GM18505 (cell line): ENCODE measurements at regions not wholly inside any gene's neighbourhood (a gene's known extent, or its start where the extent isn't known, plus 50 kb on each side); places are given as distances from the start of the nearest gene placed in this dataset.

ENCODE experiments used
- ATAC-seq: cut with Tn5 transposase; IDR thresholded peaks from one replicate; pipeline ENCODE4 v1.9.1; 2021; ENCODE audit not compliant: unreplicated experiment
- POLR2A ChIP-seq: IDR thresholded peaks from 4 replicates; pipeline ENCODE4 v1.6.1; 2011; ENCODE audit warnings: borderline replicate concordance; ENCODE audit not compliant: insufficient read depth, insufficient read length; ENCODE audit errors: extremely low read depth

GRCh38 chr7:115101199-115101598 lies 179.3 kb downstream of the MDFIC start:
- ATAC-seq: no peak
- no peak for TF ChIP-seq POLR2A

- ATAC-seq: no peak
- no peak for TF ChIP-seq POLR2A
Observed at GRCh38 chr7:115099906-115100305, 178.0 kb downstream of the MDFIC start.

GRCh38 chr7:115097175-115097671 lies 175.3 kb downstream of the MDFIC start:
- TF ChIP-seq POLR2A: no peak
- no peak for ATAC-seq

GRCh38 chr7:115096262-115096661 lies 174.4 kb downstream of the MDFIC start:
- ATAC-seq: no peak
- no peak for TF ChIP-seq POLR2A

GRCh38 chr7:115094163-115094562 lies 172.3 kb downstream of the MDFIC start:
- TF ChIP-seq POLR2A: no peak
- no peak for ATAC-seq

- no peak for TF ChIP-seq POLR2A
- ATAC-seq: no peak
Observed at GRCh38 chr7:115088893-115089292, 167.0 kb downstream of the MDFIC start.

- no peak for ATAC-seq
Observed at GRCh38 chr7:115087437-115087836, 165.5 kb downstream of the MDFIC start.

GRCh38 chr7:115086146-115086841 lies 164.4 kb downstream of the MDFIC start:
- ATAC-seq: no peak
- TF ChIP-seq POLR2A: no peak

More at GRCh38 chr7:115087437-115087836, 165.5 kb downstream of the MDFIC start:
- no peak for TF ChIP-seq POLR2A

- TF ChIP-seq POLR2A: no peak
- no peak for ATAC-seq
Observed at GRCh38 chr7:115085421-115085820, 163.5 kb downstream of the MDFIC start.

- TF ChIP-seq POLR2A: no peak
- ATAC-seq: no peak
Observed at GRCh38 chr7:115083935-115084334, 162.0 kb downstream of the MDFIC start.

- ATAC-seq: no peak
- no peak for TF ChIP-seq POLR2A
Observed at GRCh38 chr7:115081772-115082171, 159.9 kb downstream of the MDFIC start.

GRCh38 chr7:115078851-115079250 lies 157.0 kb downstream of the MDFIC start:
- no peak for ATAC-seq
- TF ChIP-seq POLR2A: no peak

GRCh38 chr7:115078386-115078785 lies 156.5 kb downstream of the MDFIC start:
- ATAC-seq: no peak
- no peak for TF ChIP-seq POLR2A

GRCh38 chr7:115070311-115070710 lies 148.4 kb downstream of the MDFIC start:
- ATAC-seq: no peak
- no peak for TF ChIP-seq POLR2A
